Kidney epithelial cell (primary cell): ENCODE measurements at regions not wholly inside any gene's neighbourhood (a gene's known extent, or its start where the extent isn't known, plus 50 kb on each side); places are given as distances from the start of the nearest gene placed in this dataset.

Experiments used
- DNase-seq: peaks from one replicate; pipeline ENCODE4 v3.0.0-alpha.2; 2010; ENCODE audit warnings: low read depth
- H3K27me3 ChIP-seq: 2 replicates; pipeline ENCODE4 v1.6.0; 2011; ENCODE audit warnings: low read length; ENCODE audit not compliant: control insufficient read depth, insufficient read depth
- H3K36me3 ChIP-seq: 2 replicates; pipeline ENCODE4 v1.5.1; 2011; ENCODE audit warnings: low read length; ENCODE audit not compliant: control insufficient read depth, insufficient read depth
- H3K4me3 ChIP-seq: 2 replicates; pipeline ENCODE4 v1.5.1; 2011; ENCODE audit warnings: low read depth, mild to moderate bottlenecking, control low read depth, low read length
- TF ChIP-seq, protein P1 (sequence below): IDR thresholded peaks from 2 replicates; pipeline ENCODE4 v1.5.1; 2011; ENCODE audit warnings: mild to moderate bottlenecking, moderate library complexity, low read length, control low read depth, inconsistent platforms; ENCODE audit not compliant: insufficient read depth, poor library complexity, severe bottlenecking

DNA sequence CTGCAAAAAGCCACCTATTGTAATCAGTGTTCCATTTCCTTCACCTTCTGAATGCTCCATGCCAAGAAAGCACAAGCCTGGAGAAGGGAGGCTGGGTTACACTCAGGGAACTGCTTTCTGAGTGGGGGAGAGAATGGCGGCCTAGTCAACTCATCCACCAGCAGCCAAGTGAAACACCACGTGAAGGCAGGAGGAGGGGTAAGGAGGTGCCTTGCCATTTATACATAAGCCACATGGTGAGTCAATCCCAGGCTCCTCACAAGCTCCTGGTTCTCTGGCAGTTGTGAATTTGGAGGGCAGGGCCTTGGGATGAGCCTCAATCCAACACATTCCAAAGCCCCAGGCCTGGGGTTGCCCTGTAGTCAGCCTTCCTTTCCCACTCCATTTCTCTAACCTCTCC is 149.4 kb downstream of the CD24 start:
- H3K36me3 ChIP-seq: no peaks in the 10 kb centered on the region
- TF ChIP-seq, protein P1, sequence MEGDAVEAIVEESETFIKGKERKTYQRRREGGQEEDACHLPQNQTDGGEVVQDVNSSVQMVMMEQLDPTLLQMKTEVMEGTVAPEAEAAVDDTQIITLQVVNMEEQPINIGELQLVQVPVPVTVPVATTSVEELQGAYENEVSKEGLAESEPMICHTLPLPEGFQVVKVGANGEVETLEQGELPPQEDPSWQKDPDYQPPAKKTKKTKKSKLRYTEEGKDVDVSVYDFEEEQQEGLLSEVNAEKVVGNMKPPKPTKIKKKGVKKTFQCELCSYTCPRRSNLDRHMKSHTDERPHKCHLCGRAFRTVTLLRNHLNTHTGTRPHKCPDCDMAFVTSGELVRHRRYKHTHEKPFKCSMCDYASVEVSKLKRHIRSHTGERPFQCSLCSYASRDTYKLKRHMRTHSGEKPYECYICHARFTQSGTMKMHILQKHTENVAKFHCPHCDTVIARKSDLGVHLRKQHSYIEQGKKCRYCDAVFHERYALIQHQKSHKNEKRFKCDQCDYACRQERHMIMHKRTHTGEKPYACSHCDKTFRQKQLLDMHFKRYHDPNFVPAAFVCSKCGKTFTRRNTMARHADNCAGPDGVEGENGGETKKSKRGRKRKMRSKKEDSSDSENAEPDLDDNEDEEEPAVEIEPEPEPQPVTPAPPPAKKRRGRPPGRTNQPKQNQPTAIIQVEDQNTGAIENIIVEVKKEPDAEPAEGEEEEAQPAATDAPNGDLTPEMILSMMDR: no peak
- DNase-seq: peak; percentile 53
- no peaks in the 10 kb centered on the region for H3K27me3 ChIP-seq
- no peak overlapping the region for H3K4me3 ChIP-seq

DNA sequence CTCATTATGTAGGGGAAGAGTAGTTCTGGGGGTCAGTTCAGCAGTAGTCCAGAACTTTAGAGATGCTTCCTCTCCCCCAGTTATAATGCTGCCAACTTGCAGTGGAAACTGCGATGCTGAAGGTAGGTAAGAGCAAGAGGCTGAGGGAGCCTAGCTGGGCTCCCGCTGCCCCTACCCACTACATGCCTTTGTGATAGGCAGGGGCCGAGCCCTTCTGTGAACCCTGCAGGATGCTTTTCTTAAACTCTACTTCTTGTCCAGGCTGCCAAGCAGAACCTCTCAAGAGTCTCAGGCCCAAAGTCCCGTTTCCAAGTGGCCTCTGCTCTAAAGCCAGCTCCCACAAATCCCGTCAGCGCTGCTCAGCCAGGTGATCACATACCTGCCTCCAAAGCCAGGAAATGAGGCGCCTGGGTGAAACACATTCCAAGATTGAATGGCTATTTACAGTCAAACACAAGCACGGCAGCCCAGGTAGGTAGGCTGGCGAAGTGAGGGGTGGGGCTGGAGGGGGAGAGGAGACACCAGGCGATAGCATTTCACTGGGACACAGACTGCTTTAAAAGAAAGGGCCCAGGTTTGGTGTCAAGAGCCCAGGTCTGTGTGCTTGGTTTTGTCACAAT is 150.7 kb downstream of the CD24 start:
- TF ChIP-seq, protein P1: no peak
- H3K4me3 ChIP-seq: no peak overlapping the region
- no peaks in the 10 kb centered on the region for H3K27me3 ChIP-seq
- DNase-seq: no peak
- H3K36me3 ChIP-seq: no peaks in the 10 kb centered on the region

DNA sequence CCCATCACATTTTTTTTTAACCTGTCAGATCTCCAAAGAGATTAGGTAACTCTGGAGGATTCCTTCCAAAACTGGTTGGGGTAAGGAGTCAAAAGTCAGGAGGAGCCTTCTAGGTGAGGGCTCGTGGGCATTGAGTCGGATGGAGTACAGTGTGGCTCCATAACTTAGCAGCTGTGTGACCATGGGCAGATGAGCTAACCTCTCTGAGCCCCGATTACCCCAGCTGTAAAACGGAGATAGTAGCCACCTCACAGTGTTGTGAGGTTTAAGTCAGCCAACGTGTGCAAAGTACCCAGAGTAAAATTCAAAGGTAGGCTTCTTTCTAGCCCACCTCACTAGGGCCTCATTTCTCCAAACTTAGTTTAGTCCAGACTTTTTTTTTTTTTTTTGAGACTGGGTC is 151.5 kb downstream of the CD24 start:
- H3K27me3 ChIP-seq: no peaks in the 10 kb centered on the region
- H3K4me3 ChIP-seq: no peak overlapping the region
- no peaks in the 10 kb centered on the region for H3K36me3 ChIP-seq
- DNase-seq: no peak
- TF ChIP-seq, protein P1: no peak

DNA sequence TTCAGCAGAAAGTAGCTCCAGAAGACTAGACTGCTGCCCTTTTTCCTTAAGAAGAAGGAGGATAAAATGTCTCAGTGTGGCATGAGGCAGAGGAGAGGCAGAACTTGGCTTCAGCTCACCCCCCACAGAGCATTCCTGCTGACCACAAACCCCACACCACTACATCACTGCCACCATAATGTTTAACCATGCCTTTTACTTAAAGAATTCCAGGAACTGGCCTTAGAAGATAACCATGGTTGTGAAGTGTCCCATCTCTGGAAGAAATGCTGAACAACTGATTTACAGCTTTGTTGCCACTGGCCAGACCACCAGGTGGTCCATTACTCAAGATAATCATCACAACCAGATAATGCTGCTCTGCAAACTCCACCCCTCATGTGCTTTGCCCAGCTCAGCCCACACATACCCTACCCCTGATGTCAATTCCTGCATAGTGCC is 154.1 kb downstream of the CD24 start:
- H3K27me3 ChIP-seq: no peaks in the 10 kb centered on the region
- TF ChIP-seq, protein P1: no peak
- H3K36me3 ChIP-seq: no peaks in the 10 kb centered on the region
- DNase-seq: peak; percentile 90
- H3K4me3 ChIP-seq: no peak overlapping the region

DNA sequence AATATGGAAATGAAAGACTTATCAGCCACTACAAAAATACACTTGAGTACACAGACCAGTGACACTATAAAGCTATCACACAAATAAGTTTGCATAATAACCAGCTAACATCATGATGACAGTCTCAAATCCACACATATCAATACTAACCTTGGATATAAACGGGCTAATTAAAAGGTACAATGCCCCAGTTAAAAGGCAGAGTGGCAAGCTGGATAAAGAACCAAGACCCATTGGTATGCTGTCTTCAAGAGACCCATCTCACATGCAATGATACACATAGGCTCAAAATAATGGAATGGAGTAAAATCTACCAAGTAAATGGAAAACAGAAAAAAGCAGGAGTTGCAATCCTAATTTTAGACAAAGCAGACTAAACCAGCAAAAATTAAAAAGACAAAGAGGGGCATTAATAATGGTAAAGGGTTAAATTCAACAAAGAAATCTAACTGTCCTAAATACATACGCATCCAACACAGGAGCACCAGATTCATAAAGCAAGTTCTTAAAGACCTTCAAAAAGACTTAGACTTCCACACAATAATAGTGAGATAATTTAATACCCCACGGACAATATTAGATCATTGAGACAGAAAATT is 163.3 kb downstream of the CD24 start:
- Histone ChIP-seq H3K27me3 (no peaks in the 10 kb centered on the region), H3K4me3 (no peak overlapping the region), H3K36me3 (no peaks in the 10 kb centered on the region)
- DNase-seq: no peak
- TF ChIP-seq, protein P1: no peak

DNA sequence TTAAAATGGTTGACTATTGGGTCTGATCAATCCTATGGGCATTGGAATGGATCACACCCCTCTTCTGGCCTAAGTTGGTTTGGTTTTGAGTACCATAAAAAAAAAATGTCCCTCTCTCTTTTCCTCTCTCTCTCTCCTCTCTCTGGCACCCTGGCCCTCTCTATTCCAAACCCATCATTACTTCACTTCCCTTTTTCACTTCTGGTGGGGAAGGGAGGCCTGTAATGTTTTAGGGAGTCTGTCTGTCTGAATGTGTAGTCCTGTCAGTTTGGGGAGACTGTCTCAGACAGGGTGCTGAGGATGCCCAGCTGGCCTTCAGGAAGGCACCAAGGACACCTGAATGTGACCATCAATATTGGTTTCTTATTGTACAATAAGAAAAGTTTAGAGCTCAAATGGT is 165.8 kb downstream of the CD24 start:
- TF ChIP-seq, protein P1: no peak
- no peak for DNase-seq
- H3K4me3 ChIP-seq: no peak overlapping the region
- H3K27me3 ChIP-seq: no peaks in the 10 kb centered on the region
- no peaks in the 10 kb centered on the region for H3K36me3 ChIP-seq
